OCI-LY7 (cell line): ENCODE measurements at regions not wholly inside any gene's neighbourhood (a gene's known extent, or its start where the extent isn't known, plus 50 kb on each side); places are given as distances from the start of the nearest gene placed in this dataset.

Experiments used
- BruUV-seq: library from RNA; stranded (reverse); fragments of 400-500 nt; replicated peaks from 2 replicates; lab custom pipeline; 2021; lab: Mats Ljungman, UMichigan
- CTCF ChIA-PET: fragments of 300-600 bp; sonication (Branson Sonifier 250); formaldehyde crosslinking; loops from one replicate; lab custom pipeline; 2022; ENCODE audit warnings: antibody characterized with exemption; ENCODE audit not compliant: unreplicated experiment; lab: Charles Lee
- POLR2A ChIA-PET: fragments of 300-600 bp; sonication (Branson Sonifier 250); formaldehyde crosslinking; loops from one replicate; lab custom pipeline; 2022; ENCODE audit warnings: antibody characterized with exemption; lab: Charles Lee
- DNase-seq: peaks from one replicate; pipeline ENCODE4 v3.0.0-alpha.2; 2015; ENCODE audit warnings: low spot score
- H2AFZ ChIP-seq: fragments of 200-600 bp; sonication (generic), shearing (Covaris generic); 2 replicates; pipeline ENCODE4 v1.6.1; 2014; ENCODE audit warnings: mild to moderate bottlenecking, antibody characterized with exemption, low read length, moderate library complexity
- H3K27ac ChIP-seq: fragments of 200-600 bp; sonication (generic); 2 replicates; pipeline ENCODE4 v1.5.1; 2014; ENCODE audit warnings: mixed run types, low read depth, mild to moderate bottlenecking, moderate library complexity, low read length, inconsistent platforms; ENCODE audit not compliant: poor library complexity, severe bottlenecking
- H3K36me3 ChIP-seq: fragments of 200-600 bp; sonication (generic); 2 replicates; pipeline ENCODE4 v1.6.1; 2014; ENCODE audit warnings: mild to moderate bottlenecking, antibody characterized with exemption, low read length, moderate library complexity, mixed read lengths; ENCODE audit not compliant: insufficient read depth
- H3K4me1 ChIP-seq: fragments of 200-600 bp; sonication (generic); 2 replicates; pipeline ENCODE4 v1.5.1; 2014; ENCODE audit warnings: mild to moderate bottlenecking, low read length; ENCODE audit not compliant: insufficient read depth, poor library complexity, severe bottlenecking
- H3K4me2 ChIP-seq: fragments of 200-600 bp; sonication (generic); 2 replicates; pipeline ENCODE4 v1.6.1; 2014; ENCODE audit warnings: mild to moderate bottlenecking, low read length
- H3K4me3 ChIP-seq: fragments of 200-600 bp; sonication (generic); 2 replicates; pipeline ENCODE4 v1.5.1; 2014; ENCODE audit warnings: mild to moderate bottlenecking, low read depth, low read length; ENCODE audit not compliant: poor library complexity, severe bottlenecking
- H3K79me2 ChIP-seq: fragments of 200-600 bp; sonication (generic); 2 replicates; pipeline ENCODE4 v1.6.1; 2016; ENCODE audit warnings: low read depth, mild to moderate bottlenecking, low read length, moderate library complexity, mixed read lengths; ENCODE audit not compliant: insufficient read depth
- H3K9me2 ChIP-seq: fragments of 200-600 bp; sonication (generic); 2 replicates; pipeline ENCODE4 v1.6.1; 2016; ENCODE audit warnings: mild to moderate bottlenecking, low read length, mixed read lengths; ENCODE audit not compliant: insufficient read depth
- H3K9me3 ChIP-seq: fragments of 200-600 bp; sonication (generic); 2 replicates; pipeline ENCODE4 v1.6.1; 2014; ENCODE audit warnings: mild to moderate bottlenecking, mixed run types, low read length, mixed read lengths
- H4K20me1 ChIP-seq: fragments of 200-600 bp; sonication (generic); 2 replicates; pipeline ENCODE4 v1.6.1; 2014; ENCODE audit warnings: mild to moderate bottlenecking, antibody characterized with exemption, low read length, moderate library complexity, mixed read lengths; ENCODE audit not compliant: insufficient read depth
- CTCF ChIP-seq: fragments of 200-600 bp; sonication (generic); conservative IDR thresholded peaks from 2 replicates; pipeline ENCODE4 v1.5.1; 2014; ENCODE audit warnings: mild to moderate bottlenecking, antibody characterized with exemption, low read length, moderate library complexity, mixed read lengths
- EZH2phosphoT487 ChIP-seq: fragments of 200-600 bp; sonication (generic); IDR thresholded peaks from 2 replicates; pipeline ENCODE4 v1.6.1; 2018; ENCODE audit warnings: low read depth, borderline replicate concordance, mild to moderate bottlenecking, mixed run types, antibody characterized with exemption, low read length, moderate library complexity, mixed read lengths
- intact Hi-C: fragments of 100-400 bp; cut with micrococcal nuclease; formaldehyde crosslinking; loops from one replicate; pipeline ENCODE4 v1.10.0; 2022; ENCODE audit not compliant: unreplicated experiment

DNA sequence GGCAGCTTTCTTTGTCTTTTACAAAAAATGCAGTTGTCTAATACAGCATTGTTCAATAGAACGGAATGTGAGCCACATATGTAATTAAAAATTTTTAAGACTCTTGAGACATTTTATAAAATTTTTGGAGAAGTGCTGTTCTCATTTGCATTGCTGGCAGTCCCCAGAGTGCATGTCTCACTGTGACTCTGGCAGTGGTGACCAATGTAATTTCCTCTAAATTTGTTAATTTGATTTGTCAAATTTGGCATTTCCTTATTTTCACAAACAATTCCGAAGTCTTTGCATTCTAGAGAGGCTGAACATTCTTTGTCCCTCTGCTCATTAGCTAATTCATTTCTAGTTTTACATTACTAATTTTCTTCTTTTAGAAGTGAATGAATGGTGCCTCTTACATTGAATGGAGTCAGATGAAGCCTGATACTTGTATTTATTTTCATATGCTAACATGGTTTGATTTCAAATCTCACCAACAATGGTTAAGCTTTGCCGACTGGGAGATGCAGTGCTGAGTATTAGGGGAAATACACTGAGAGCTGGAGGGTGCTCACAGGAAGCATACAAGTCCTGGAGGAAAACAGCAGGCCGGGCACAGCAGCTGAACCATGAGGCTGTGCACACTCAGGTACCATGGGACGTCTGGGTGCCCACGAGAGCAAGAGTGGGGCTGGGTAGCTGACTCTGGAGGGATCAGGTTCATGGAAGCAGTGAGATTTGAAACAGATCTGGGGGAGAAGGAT lies 68.5 kb upstream of the ARMC2 start:
- peak overlapping the region; percentile 15; the same call in 1 of the 2 replicates for H3K4me2 ChIP-seq
- H2AFZ ChIP-seq, result no peak overlapping the region
- BruUV-seq, result no TSS peak
- ChIA-PET POLR2A (interaction anchor here (0.5 to 2.2 kb wide), 5 partner anchors 9 to 300 kb away, joined by 3 to 4 read pairs (median 4); no protein-coding TSS in a partner anchor), CTCF (no interaction called here)
- no peak overlapping the region for H3K27ac ChIP-seq
- H3K4me1 ChIP-seq, result peaks cover 17% of the 10 kb centered on the region
- no peak overlapping the region for H3K4me3 ChIP-seq
- no peaks in the 10 kb centered on the region for H4K20me1 ChIP-seq
- intact Hi-C loops, result loop anchor here (5.0 kb wide), 1 partner anchor 113 kb away; no protein-coding TSS in a partner anchor
- no peaks in the 10 kb centered on the region for H3K36me3 ChIP-seq
- no peaks in the 10 kb centered on the region for H3K9me2 ChIP-seq
- TF ChIP-seq CTCF, result no peak
- TF ChIP-seq EZH2phosphoT487, result no peak
- no peak for DNase-seq
- no peaks in the 10 kb centered on the region for H3K9me3 ChIP-seq
- no peaks in the 10 kb centered on the region for H3K79me2 ChIP-seq

DNA sequence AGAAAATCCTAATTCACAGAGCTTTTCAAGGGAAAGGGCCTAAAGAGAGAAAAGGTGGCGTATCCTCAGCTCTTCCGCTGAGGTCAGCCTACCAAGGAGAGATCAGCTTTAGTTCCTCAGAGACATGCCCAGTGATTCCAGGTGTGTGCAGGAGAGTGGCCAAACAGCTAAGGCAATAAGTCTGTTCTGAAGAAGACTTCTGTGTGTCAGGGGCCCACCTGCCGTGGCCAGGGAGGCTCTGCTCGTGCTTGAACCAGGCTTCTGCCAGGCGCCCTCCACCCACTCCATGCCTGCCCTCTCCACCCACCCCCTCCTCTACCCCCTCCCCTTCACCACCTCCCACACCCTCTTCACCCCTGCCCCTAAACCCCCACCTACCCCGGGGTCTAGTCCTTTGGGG lies 67.4 kb upstream of the ARMC2 start:
- H3K4me2 ChIP-seq, result no peak overlapping the region
- TF ChIP-seq CTCF, result no peak
- no peak for TF ChIP-seq EZH2phosphoT487
- H3K27ac ChIP-seq, result no peak overlapping the region
- no peaks in the 10 kb centered on the region for H3K36me3 ChIP-seq
- intact Hi-C loops, result loop anchor here (5.0 kb wide), 1 partner anchor 112 kb away; no protein-coding TSS in a partner anchor
- H3K9me2 ChIP-seq, result no peaks in the 10 kb centered on the region
- no peak overlapping the region for H2AFZ ChIP-seq
- no peaks in the 10 kb centered on the region for H3K79me2 ChIP-seq
- no peak overlapping the region for H3K4me3 ChIP-seq
- peaks cover 17% of the 10 kb centered on the region for H3K4me1 ChIP-seq
- POLR2A ChIA-PET, result interaction anchor here (0.7 to 2.2 kb wide), 3 partner anchors 10 to 299 kb away, joined by 3 to 4 read pairs (median 3); no protein-coding TSS in a partner anchor
- CTCF ChIA-PET, result no interaction called here
- no TSS peak for BruUV-seq
- no peaks in the 10 kb centered on the region for H3K9me3 ChIP-seq
- H4K20me1 ChIP-seq, result no peaks in the 10 kb centered on the region
- DNase-seq, result no peak
